HEK293T (cell line): ENCODE measurements at regions not wholly inside any gene's neighbourhood (a gene's known extent, or its start where the extent isn't known, plus 50 kb on each side); places are given as distances from the start of the nearest gene placed in this dataset.

Experiments used
- ARNT ChIP-seq: fragments of 450-650 bp; IDR thresholded peaks from 2 replicates; pipeline ENCODE4 v1.6.1; 2017; ENCODE audit warnings: mild to moderate bottlenecking
- BHLHE40 ChIP-seq: fragments of 450-650 bp; IDR thresholded peaks from 2 replicates; pipeline ENCODE4 v1.6.1; 2016; ENCODE audit warnings: mild to moderate bottlenecking, moderate library complexity, borderline replicate concordance
- CTBP1 ChIP-seq: fragments of 450-650 bp; IDR thresholded peaks from 2 replicates; pipeline ENCODE4 v1.6.1; 2016; ENCODE audit warnings: borderline replicate concordance
- FOXA1 ChIP-seq: fragments of 450-650 bp; IDR thresholded peaks from 2 replicates; pipeline ENCODE4 v1.6.1; 2016; ENCODE audit warnings: mild to moderate bottlenecking
- FOXM1 ChIP-seq: fragments of 450-650 bp; IDR thresholded peaks from 2 replicates; pipeline ENCODE4 v1.6.1; 2017; ENCODE audit warnings: mild to moderate bottlenecking, borderline replicate concordance
- HDGF ChIP-seq: fragments of 450-650 bp; IDR thresholded peaks from 2 replicates; pipeline ENCODE4 v1.6.1; 2017; ENCODE audit warnings: antibody characterized with exemption, borderline replicate concordance
- NFRKB ChIP-seq: fragments of 450-650 bp; IDR thresholded peaks from 2 replicates; pipeline ENCODE4 v1.6.1; 2016; ENCODE audit warnings: mild to moderate bottlenecking, moderate library complexity
- SP1 ChIP-seq: fragments of 450-650 bp; IDR thresholded peaks from 2 replicates; pipeline ENCODE4 v1.6.1; 2017
- SUZ12 ChIP-seq: fragments of 450-650 bp; IDR thresholded peaks from 2 replicates; pipeline ENCODE4 v1.6.1; 2016; ENCODE audit warnings: mild to moderate bottlenecking
- TARDBP ChIP-seq: fragments of 450-650 bp; IDR thresholded peaks from 2 replicates; pipeline ENCODE4 v1.6.1; 2016
- ZNF384 ChIP-seq: fragments of 450-650 bp; IDR thresholded peaks from 2 replicates; pipeline ENCODE4 v1.6.1; 2016
- TF ChIP-seq, protein P1 (sequence below): fragments of 450-650 bp; IDR thresholded peaks from 2 replicates; pipeline ENCODE4 v1.6.1; 2016

DNA sequence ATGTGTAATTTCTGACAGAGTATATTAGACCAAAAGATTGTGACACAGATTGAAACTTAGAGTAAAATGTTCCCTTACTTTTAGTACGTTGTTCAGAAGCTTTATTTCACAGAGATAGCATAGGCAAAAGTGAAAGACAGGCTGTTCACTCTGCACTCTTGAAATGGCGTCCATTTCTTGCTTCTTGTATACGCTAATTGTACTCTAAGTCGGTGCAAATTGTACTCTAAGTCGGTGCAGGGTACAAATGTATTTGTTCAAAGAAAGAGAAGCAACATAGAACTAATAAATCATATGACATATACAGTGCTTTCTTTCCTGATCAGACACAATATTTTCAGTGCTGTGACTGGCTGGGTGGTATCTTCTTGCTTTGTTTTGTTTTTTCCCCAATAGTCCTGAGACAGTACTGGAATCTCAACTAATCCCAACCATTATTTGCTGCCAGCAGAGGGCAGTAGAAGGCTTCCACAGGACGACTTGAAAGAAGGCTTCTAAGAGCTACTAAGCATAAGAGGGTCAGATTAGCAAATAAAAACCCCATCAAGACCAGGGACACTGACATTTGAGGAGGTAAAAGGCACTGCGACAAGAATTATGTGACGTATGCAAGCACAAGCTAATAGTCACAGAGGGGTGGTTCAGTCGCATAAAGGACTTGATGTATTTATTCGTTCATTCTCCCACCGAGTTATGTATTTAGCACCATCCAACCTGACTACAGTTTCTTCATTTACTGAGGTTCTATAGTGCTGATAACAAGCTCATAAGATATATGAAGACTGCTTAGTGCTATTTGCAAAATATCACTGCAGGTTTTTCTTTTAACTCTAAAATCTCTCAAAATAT is 831.8 kb downstream of the TAF11L14 start:
- no peak for TF ChIP-seq ARNT
- no peak for TF ChIP-seq SUZ12
- no peak for TF ChIP-seq FOXM1
- no peak for TF ChIP-seq TARDBP
- TF ChIP-seq SP1 = no peak
- TF ChIP-seq ZNF384 = no peak
- no peak for TF ChIP-seq FOXA1
- no peak for TF ChIP-seq CTBP1
- TF ChIP-seq HDGF = no peak
- no peak for TF ChIP-seq NFRKB
- TF ChIP-seq, protein P1, sequence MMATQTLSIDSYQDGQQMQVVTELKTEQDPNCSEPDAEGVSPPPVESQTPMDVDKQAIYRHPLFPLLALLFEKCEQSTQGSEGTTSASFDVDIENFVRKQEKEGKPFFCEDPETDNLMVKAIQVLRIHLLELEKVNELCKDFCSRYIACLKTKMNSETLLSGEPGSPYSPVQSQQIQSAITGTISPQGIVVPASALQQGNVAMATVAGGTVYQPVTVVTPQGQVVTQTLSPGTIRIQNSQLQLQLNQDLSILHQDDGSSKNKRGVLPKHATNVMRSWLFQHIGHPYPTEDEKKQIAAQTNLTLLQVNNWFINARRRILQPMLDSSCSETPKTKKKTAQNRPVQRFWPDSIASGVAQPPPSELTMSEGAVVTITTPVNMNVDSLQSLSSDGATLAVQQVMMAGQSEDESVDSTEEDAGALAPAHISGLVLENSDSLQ = no peak
- TF ChIP-seq BHLHE40 = no peak
